Activated CD8-positive, alpha-beta memory T cell treated with anti-CD3 and anti-CD28 coated beads, Interleukin-2, amount 50 U/mL, for 24 hours (primary cell): ENCODE measurements at regions not wholly inside any gene's neighbourhood (a gene's known extent, or its start where the extent isn't known, plus 50 kb on each side); places are given as distances from the start of the nearest gene placed in this dataset.
"Not testable (repeated sequence)": the region's sequence is repeated elsewhere in the genome, so short reads cannot be mapped to it uniquely, and the experiment has no call there.

Experiments
- DNase-seq: peaks from one replicate; pipeline ENCODE4 v3.0.0-alpha.2; 2020; ENCODE audit errors: extremely low read depth

DNA sequence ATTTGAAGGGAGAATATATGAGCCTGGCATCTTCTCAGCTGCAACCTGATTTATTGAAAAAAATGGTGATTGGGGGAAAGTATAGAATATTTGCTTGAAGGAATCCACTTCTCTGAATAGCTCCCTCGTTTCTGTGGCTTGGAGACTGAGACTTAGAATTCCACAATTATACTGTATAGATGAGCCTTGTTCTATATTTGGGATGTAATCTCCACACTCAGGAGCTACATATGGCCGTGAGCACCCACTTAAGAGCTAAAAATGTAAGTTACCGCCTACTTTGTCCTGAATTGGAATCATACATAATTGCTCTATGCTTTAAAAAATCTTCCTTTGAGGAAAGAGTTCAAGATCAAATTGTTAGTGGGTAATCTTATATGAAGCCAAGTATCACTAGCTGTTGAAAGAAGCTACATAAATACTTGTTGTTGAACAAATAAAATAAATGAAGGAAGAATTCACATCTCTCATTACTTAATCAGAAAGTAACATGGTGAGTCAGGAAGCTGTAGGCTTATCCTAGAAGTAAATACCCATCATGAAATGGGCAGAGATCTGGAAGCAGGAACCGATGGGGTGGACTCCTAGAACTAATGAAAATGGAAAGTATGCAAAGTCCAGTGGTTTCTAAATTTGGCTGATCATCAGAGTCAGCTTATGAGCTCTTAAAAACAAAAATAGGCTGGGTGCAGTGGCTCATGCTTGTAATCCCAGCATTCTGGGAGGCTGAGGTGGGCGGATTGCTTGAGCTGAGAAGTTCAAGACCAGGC, 254.3 kb downstream of the SOX4 start:
- no peak for DNase-seq

DNA sequence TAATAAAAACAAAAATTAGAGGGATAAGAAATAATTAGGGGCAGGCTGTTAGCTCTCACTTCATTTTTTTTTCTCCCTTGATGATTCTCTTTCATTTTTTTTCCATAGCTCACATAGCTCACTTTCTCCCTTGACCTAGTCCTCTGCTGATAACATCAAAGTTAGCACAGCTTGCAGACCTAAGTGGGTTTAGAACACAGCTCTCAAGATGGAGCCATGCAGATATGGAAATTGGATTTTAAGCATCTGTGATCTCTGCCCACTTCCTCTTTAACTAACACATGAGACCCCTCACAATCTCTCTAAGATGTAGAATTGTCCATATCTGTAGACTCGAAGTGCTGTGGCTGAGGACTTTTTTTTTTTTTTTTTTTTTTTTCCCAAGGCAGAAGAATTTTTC, 257.1 kb downstream of the SOX4 start:
- no peak for DNase-seq

DNA sequence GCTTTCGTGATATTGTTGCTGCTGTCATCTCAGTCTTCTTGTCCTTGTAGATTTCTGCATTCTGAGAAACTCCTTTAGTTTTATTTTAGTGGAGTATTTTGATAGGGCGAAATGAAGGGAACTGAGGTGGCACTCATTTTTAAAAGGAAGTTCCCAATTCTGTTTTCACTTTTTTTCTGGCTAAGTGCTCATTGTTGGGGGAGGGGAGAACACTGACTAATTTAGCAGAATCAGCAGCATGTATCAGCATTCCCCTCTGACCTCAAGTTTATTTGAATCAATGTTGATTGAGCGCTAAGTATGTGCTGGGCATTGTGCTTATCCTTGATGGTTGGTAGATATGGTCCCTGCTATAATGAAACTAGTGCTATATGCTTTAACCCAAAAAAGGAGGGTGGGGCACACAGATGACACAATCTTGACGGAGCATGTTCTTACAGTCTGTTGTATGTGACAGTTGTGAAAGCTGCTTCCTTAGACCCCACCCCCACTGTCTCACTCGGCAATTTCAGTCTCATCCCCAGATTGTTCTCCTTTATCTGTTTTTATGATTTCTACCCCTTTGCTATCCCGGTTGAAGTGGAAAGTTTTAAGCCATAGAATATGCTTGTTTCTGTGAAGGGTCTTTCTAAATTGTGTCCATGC, 262.4 kb downstream of the SOX4 start:
- DNase-seq, result no peak

DNA sequence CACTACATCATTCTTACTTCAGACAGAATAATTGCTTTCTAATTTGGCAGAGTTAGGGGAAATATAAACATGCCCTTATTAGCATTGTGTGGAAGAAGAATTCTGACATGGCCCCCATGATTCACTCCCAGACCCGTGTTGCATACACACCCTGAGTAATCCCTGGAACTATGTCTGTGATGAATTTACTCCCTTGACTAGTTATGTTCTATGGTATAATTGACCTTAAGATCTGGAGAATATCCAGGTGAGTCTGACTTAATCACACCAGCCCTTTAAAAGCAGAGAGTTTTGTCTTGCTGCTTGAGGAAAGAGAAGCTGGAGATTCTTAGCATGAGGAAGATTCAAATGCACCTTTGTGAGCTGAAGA, 262.9 kb downstream of the SOX4 start:
- no peak for DNase-seq

DNA sequence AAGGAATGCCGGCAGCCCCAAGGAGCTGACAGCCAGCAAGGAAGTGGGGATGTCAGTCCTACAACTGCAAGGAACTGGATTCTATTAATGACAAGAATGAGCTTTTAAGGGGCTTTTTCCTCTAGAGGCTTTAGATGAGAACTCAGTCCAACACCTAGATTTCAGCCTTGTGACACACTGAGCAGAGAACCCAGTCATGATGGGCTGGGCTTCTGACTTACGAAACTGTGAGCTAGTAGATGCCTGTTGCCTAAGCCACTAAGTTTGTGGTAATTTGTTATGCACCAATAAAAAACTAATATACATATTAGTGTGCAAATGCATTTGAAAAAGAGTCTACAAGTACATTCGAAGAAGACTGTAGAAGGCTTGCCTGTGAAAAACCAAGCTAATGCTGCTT, 263.3 kb downstream of the SOX4 start:
- DNase-seq, result no peak

DNA sequence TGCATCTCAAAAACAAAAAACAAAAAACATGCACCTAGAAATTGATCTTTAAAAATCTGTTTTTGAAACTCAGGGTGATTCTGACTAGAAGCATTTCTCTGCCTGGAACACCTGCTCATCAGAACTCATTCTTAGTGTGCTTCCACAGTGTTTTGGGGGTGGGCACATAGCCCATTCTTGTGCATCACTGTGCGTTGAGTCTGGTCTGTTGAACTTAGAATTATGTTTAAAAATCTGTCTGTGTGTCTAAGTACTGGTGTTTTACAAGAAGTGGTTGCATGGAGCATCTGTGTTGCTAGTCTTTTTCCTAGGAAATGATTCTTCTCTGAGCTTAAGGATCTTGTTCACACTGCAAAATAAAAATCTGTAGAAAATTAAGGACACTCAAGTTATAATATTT, 264.5 kb downstream of the SOX4 start:
- no peak for DNase-seq

DNA sequence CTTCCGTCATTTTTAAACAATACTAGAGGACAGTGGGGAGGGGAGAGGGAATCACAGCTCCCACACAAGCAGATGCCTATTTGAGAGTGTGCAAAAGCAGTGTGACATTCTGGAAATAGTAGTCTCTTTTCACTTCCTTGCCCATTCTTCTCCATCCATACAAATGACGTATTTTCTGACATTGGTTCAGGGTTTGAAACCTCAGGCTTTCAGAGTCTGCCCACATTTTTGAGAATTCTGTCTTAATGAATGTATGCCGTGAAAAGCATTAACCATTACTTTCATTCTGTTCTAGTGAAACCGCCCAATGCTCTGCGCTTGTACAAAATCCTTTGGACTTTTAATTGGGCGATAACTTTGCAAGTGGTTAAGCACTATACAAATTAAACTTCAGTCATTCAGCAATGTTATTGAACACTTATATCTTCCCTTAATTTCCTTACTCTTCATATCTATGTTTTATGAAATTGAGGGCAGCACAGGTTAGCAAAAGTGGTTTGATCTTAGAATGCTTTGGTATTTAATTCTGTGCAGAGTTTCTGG, 265.7 kb downstream of the SOX4 start:
- no peak for DNase-seq

DNA sequence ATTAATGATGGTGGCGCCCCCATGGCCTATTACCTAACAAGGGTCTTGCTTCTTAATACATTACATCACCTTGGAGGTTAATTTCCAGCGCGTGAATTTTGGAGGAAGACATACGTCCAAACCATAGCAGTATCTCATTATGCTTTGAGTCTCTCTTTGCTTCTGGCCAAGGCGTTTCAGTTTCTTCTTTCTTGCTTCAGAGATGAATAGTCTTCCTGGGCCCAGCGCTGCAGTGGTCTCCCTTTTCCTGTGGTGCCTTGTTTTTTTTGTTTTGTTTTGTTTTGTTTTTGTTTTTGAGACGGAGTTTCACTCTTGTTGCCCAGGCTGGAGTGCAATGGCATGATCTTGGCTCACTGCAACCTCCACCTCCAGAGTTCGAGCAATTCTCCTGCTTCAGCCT, 268.4 kb downstream of the SOX4 start:
- DNase-seq, result no peak

DNA sequence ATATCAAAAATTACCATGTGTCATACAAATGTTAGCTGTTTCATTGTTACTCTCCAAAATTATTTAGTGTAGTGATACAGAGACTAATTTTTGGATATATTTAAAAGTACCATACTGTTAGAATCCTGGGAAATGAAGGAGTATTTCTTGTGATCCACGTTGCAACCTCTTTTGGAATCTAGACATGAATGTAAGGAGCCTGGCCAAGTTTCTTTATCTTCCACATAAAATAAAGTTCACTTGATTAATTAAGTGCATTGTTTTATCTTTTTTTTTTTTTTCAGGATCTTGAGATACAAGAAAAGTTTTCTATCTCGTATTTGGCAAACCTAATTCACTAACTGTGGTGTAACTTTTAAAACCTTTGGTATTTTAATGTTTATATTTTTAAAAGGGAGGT, 270.7 kb downstream of the SOX4 start:
- DNase-seq, result no peak

DNA sequence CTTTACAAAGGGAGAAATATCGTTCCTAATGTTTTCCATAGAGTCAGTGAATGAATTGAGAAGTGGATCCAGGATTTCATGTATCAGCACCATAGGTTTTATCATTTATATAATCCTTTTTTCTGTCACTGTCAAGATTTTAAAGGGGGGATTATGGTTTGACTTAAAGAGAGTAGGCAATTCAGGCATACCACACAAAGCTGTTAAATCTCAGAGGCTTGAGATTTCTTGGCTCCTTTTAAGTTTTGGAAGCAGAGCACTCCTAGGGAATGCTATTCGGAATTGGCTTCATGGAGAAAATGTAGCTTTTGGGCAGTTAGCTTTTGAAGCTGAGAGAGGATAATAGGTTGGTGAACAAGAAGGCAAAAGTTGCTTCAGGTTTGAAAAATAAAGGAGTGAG, 274.7 kb downstream of the SOX4 start:
- DNase-seq, result no peak

DNA sequence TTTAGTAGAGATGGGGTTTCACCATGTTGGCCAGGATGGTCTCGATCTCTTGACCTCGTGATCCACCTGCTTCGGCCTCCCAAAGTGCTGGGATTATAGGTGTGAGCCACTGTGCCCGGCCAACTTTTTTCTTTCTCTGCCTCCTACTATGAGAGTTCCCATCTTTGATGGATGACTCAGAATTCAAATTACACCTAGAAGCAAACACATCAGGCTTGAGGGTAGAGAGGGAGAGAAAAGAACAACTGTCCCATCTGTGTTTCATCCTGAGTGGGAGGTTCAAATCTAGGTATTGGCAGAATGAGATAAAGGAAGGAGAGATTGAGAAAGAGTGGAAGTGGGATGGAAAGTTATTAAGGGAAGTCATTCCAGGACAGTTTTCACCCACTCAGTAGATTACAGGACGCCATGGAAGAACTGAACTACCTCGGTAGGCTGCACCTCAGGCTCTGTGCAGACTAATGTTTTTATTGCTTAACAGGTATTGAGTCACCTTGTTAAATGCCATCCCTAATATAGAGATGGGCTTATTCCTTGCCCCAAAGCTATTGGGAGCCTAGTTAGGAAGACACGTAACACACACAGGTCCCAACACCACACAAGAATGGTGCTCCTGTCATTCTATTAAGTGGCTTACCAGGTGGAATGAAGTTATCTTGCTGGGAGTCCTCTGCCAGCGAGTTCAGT, 275.7 kb downstream of the SOX4 start:
- no peak for DNase-seq

DNA sequence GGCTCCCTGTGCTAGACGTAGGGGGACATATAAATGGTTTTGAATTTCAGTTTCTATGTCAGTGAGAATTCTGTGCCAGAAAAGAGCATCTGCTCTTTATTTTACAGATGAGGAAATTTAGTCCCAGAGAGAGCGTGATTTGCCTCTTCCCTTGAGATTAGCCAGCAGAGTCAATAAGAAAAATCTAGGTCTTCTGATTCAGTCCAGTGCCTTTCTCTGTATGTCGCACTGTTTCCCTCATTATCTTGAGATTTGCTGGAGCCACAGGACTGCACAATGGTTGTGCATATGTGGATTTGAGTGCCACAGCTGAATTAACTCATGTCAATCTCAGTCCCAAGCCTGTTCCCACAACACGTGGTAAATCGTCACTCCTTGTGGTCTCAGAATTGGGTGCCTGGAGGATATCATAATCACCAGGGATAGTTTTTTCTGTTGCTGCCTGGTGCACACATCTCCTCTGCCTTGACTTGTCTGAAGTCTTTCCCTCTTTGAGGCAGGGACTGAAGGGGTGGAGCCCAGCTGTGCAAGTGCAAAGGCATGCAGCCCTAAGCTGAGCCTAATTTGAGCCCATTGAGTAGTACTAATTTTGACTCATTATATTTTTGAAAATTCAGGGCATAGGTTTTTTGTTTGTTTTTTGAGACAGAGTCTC, 276.7 kb downstream of the SOX4 start:
- DNase-seq, result no peak

DNA sequence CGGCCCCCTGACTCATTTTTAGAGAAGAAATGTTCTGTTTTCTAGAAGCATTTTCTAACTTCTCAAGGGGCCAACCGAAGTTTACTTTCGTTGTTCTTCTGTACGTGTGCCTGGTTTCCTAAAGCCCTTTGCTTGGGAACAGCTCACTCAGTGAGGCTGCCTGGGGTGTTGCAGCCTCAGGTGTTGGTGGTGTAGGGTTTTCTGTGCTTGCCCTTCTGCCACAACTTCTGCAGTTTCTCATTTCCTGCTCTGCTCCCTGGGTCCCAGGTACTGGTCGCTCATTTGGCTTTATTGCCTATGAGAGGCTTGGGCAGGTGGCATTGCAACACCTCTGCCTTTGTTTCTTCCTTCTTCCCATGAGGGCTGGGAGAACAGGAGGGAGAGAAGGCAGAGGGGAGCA, 278.3 kb downstream of the SOX4 start:
- DNase-seq, result no peak

DNA sequence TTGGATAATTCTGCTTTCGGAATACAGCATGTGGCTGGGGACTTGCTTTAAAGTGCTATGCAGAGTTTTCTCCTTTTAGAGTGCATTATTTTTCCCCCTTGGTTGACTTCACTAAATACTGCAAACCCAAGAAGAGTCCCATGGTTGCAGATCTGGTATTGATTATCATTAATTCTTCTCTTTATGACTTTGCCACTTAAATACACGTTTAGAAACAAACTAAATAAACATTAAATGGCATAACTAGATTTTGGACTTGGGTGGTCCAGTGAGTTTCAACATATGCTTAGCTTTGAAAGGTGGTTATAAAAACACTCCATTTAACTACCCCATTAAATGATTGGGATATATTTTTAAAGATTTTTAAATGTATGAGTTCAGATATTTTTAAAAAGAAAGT, 279.2 kb downstream of the SOX4 start:
- no peak for DNase-seq

DNA sequence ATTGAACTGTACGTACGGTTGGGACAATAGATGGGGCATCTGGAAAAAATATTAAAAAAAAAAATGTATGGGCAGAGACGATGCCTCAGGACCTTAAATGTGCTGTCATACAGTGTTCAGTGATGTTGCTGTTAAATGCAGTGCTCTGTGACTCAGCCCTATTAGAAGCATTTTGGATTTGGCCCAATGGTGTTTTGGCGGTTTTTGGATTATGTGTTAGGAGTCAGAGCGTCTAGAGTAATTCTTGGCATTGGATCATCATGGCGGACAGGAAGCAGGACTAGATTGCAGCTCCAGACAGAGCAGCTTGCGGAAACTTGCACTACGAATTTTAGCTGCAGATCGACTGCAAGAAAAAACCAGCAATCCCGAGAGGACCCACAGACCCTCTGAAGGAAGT, 280.0 kb downstream of the SOX4 start:
- DNase-seq, result no peak

DNA sequence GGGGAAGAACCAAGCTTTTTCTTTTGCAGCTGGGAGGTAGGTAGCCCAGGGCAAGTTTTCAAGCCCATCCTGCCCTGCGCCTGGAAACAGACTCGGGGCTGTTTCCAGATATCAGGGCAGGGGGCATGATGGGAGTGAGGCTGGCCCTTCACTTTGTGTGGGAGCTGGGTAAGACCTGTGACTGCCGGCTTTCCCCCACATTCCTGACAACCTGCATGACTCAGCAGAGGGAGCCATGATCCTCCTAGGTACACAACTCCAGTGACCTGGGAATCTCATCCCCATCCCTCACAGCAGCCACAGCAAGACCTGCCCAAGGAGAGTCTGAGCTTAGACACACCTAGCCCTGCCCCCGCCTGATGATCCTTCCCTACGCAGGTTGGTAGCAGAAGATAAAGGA, 280.8 kb downstream of the SOX4 start:
- no peak for DNase-seq

DNA sequence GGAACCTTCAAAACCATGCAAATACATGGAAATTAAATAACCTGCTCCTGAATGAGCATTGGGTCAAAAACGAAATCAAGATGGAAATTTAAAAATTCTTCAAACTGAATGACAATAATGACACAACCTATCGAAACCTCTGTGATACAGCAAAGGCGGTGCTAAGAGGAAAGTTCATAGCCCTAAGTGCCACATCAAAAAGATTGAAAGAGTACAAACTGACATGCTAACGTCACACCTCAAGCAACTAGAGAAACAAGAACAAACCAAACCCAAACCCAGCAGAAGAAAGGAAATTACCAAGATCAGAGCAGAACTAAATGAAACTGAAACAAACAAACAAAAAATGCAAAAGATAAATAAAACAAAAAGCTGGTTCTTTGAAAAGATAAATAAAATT, 283.5 kb downstream of the SOX4 start:
- DNase-seq, result not testable (repeated sequence)

DNA sequence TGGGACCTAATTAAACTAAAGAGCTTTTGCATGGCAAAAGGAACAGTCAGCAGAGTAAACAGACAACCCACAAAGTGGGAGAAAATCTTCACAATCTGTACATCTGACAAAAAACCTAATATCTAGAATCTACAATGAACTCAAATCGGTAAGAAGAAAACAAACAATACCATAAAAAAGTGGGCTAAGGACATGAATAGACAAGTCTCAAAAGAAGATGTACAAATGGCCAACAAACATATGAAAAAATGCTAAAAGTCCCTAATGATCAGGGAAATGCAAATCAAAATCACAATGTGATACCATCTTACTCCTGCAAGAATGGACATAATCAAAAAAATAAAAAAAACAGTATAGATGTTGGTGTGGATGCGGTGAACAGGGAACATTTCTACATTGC, 286.7 kb downstream of the SOX4 start:
- not testable (repeated sequence) for DNase-seq

DNA sequence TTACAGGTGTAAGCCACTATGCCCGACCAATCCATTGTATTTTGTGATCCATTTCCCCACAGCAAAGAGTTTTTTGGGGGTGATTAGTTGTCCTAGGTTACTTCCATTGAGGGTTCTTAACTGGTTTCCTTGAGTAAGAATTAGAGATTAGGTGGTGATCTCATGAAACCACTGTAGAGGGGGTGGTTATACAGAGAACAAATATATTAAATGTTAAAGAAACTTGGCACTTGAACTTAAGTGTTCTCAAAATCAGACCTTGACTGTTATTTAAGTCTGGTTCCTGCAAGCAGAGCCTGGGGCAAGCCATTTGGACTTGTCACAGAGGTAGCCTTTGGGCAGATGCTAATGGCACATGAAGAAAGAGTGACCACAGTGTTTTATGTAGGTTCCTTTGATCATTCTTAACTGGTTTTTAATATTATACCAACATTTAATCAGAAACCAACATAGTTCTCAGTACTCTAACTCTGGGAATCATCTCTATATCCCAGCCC, 288.5 kb downstream of the SOX4 start:
- DNase-seq, result no peak

DNA sequence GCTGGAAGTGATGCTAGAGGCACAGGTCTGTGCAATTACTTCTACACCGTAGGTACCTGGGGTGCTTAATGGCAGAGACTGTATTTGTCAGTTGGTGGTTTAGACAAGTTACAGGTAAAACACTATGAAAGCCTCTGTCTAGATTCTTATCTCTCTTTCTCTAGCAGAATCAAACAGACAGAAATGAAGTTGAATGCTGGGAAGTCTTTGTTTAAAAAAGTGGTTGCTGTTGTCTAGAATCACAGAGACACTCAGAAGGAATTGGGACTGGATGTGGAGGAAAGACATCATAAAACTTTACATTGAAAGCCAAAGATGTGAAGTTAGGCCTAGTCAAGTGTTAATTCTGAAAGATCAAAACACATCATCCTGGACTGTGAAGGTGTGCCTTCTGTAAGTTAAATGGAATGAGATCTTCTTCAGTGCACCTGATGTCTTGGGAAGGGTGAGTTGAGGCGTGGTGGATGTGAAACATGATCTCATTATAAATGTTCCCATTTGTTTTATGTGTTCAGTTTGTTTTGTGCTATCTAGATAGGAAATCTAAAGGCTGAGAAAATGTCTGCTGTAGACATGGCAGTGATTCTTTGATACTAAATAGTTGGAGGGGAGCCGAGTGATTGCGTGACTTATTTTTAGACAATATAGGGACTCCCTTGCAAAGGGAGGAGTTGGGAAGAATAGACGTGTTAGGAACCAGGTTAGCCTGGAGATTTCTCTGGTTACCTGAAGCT, 290.2 kb downstream of the SOX4 start:
- no peak for DNase-seq

DNA sequence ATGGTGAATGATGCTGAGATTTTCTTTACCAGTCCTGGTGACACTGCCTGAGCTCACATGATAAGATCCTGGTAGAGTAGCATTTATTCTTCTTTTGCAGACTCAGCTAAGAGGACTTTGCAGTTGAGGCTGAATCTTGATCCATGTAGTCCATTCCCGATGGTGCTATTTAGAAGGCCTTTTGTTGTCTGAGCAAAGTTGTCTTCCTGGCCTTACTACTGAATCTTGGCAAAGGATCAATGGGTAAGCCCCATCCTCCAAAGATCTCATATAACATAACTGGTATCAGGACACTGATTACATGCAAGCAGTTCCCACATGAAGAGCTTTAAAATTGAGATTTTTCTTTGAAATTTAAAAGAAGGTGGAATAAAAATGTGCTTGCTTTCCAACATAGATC, 291.6 kb downstream of the SOX4 start:
- DNase-seq, result no peak
